ENCODE measurements at regions not wholly inside any gene's neighbourhood (a gene's known extent, or its start where the extent isn't known, plus 50 kb on each side); places are given as distances from the start of the nearest gene placed in this dataset.

DNA sequence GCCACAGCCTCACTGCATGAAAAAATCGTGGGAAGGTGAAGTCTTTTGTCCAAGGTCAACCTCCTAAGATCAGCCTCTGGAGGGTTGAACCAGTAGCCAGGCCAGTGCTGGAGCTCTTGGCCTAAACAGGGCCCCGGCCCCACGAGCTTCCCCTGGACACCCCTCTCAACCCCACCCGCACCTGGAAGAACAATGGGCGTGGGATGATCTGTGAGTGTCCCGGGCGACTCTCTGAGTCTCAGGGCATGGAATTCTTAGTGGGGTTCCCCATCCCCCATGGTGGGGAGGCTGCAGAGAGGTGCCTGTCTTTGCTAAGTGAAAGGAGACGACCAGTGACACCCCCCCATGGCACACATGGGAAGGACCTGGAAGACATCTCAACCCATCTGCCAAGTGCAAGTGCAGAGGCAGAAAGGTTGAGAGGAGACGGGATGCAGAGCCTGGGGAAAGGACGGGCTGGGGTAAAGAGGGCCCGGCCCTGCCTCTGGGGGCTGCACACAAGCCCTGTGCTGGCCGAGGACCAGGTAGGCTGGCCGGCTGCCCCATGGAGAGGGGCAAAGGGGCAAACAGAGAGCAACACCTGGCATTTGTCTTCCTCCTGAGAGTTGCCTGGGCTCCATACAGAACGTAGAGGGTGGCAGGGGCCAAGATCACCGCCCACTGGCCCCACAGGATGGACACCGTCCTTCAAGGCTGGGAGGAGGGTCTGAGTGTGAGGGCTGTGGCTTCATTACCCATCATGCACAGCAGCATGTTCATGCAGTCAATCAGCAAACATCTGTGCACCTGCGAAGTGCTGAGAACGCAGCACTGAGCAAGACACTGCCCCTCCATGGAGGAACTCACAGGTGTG, 163.0 kb upstream of the PPP2R2D start:
- TF ChIP-seq, protein P1, sequence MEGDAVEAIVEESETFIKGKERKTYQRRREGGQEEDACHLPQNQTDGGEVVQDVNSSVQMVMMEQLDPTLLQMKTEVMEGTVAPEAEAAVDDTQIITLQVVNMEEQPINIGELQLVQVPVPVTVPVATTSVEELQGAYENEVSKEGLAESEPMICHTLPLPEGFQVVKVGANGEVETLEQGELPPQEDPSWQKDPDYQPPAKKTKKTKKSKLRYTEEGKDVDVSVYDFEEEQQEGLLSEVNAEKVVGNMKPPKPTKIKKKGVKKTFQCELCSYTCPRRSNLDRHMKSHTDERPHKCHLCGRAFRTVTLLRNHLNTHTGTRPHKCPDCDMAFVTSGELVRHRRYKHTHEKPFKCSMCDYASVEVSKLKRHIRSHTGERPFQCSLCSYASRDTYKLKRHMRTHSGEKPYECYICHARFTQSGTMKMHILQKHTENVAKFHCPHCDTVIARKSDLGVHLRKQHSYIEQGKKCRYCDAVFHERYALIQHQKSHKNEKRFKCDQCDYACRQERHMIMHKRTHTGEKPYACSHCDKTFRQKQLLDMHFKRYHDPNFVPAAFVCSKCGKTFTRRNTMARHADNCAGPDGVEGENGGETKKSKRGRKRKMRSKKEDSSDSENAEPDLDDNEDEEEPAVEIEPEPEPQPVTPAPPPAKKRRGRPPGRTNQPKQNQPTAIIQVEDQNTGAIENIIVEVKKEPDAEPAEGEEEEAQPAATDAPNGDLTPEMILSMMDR (IDR thresholded peaks at IDR 0.05) = no peak
- no peak for TF ChIP-seq POLR2A (IDR thresholded peaks at IDR 0.05)

Measured in testis (tissue), 2 donors.